GM12892 (cell line): ENCODE measurements at regions not wholly inside any gene's neighbourhood (a gene's known extent, or its start where the extent isn't known, plus 50 kb on each side); places are given as distances from the start of the nearest gene placed in this dataset.

ENCODE experiments used
- DNase-seq: peaks from one replicate; pipeline ENCODE4 v3.0.0; 2011; ENCODE audit not compliant: insufficient read length
- FAIRE-seq: peaks from 2 replicates; lab custom pipeline; 2011; peaks lifted over from hg19 to GRCh38; lab: Jason Lieb, UNC
- POLR2A ChIP-seq: IDR thresholded peaks from 2 replicates; pipeline ENCODE4 v1.6.1; 2011; ENCODE audit warnings: low read depth, low read length, control low read depth
- POLR2AphosphoS5 ChIP-seq: IDR thresholded peaks from 2 replicates; pipeline ENCODE4 v1.6.1; 2011; ENCODE audit warnings: low read depth, low read length, control low read depth
- TAF1 ChIP-seq: IDR thresholded peaks from 2 replicates; pipeline ENCODE4 v1.6.1; 2011; ENCODE audit warnings: low read depth, mild to moderate bottlenecking, control low read depth, low read length, borderline replicate concordance

GRCh38 chr22:47600281-47600680 is 837.8 kb downstream of the TBC1D22A start:
- DNase-seq (no peak), FAIRE-seq (no peak)
- TF ChIP-seq POLR2AphosphoS5 (no peak), POLR2A (no peak), TAF1 (no peak)

- DNase-seq, result no peak
- TF ChIP-seq POLR2A (no peak), TAF1 (no peak), POLR2AphosphoS5 (no peak)
- FAIRE-seq, result no peak
These were observed 837.3 kb downstream of the TBC1D22A start for GRCh38 chr22:47599753-47600152.

- no peak for FAIRE-seq
- TF ChIP-seq TAF1 (no peak), POLR2A (no peak), POLR2AphosphoS5 (no peak)
- no peak for DNase-seq
These were observed 836.4 kb downstream of the TBC1D22A start for GRCh38 chr22:47598864-47599263.

GRCh38 chr22:47597041-47597440 is 834.6 kb downstream of the TBC1D22A start:
- FAIRE-seq, result no peak
- TF ChIP-seq POLR2A (no peak), POLR2AphosphoS5 (no peak), TAF1 (no peak)
- DNase-seq, result no peak

GRCh38 chr22:47596176-47596690 is 833.8 kb downstream of the TBC1D22A start:
- FAIRE-seq (no peak), DNase-seq (no peak)
- TF ChIP-seq TAF1 (no peak), POLR2AphosphoS5 (no peak), POLR2A (no peak)

GRCh38 chr22:47594836-47595521 is 832.5 kb downstream of the TBC1D22A start:
- no peak for FAIRE-seq
- TF ChIP-seq TAF1, result no peak
- TF ChIP-seq POLR2AphosphoS5, result no peak
- TF ChIP-seq POLR2A, result no peak
- no peak for DNase-seq

- DNase-seq (no peak), FAIRE-seq (no peak)
- no peak for TF ChIP-seq POLR2AphosphoS5
- no peak for TF ChIP-seq TAF1
- TF ChIP-seq POLR2A, result no peak
These were observed 831.5 kb downstream of the TBC1D22A start for GRCh38 chr22:47593911-47594311.

GRCh38 chr22:47593291-47593690 is 830.8 kb downstream of the TBC1D22A start:
- no peak for FAIRE-seq
- DNase-seq, result no peak
- no peak for TF ChIP-seq TAF1
- no peak for TF ChIP-seq POLR2A
- TF ChIP-seq POLR2AphosphoS5, result no peak

GRCh38 chr22:47592791-47593190 is 830.3 kb downstream of the TBC1D22A start:
- DNase-seq, result no peak
- FAIRE-seq, result no peak
- TF ChIP-seq TAF1 (no peak), POLR2AphosphoS5 (no peak), POLR2A (no peak)

- FAIRE-seq (no peak), DNase-seq (no peak)
- TF ChIP-seq POLR2A, result no peak
These were observed 829.3 kb downstream of the TBC1D22A start for GRCh38 chr22:47591709-47592108.

- DNase-seq (no peak), FAIRE-seq (no peak)
- TF ChIP-seq POLR2A, result no peak
- TF ChIP-seq POLR2AphosphoS5, result no peak
- no peak for TF ChIP-seq TAF1
These were observed 828.6 kb downstream of the TBC1D22A start for GRCh38 chr22:47591016-47591415.
